ENCODE measurements at regions not wholly inside any gene's neighbourhood (a gene's known extent, or its start where the extent isn't known, plus 50 kb on each side); places are given as distances from the start of the nearest gene placed in this dataset.

GRCh38 chr13:106351251-106351650 lies 184.2 kb downstream of the EFNB2 start:
- H3K4me3 ChIP-seq (ENCODE audit: low read length), result no peak overlapping the region
- H3K4me1 ChIP-seq (ENCODE audit: control insufficient read depth, insufficient read depth, low read length), result peaks cover 14% of the 10 kb centered on the region
- no peak overlapping the region for H3K4me2 ChIP-seq (ENCODE audit: low read length)
- no peaks in the 10 kb centered on the region for H3K27me3 ChIP-seq (ENCODE audit: control insufficient read depth, insufficient read depth, low read length)
- no peak overlapping the region for H3K9ac ChIP-seq (ENCODE audit: low read depth, low read length)
- H3K9me3 ChIP-seq (replicated peaks; ENCODE audit: low read length), result no peaks in the 10 kb centered on the region
- no peaks in the 10 kb centered on the region for H3K36me3 ChIP-seq (ENCODE audit: insufficient read depth, low read length)

DNA sequence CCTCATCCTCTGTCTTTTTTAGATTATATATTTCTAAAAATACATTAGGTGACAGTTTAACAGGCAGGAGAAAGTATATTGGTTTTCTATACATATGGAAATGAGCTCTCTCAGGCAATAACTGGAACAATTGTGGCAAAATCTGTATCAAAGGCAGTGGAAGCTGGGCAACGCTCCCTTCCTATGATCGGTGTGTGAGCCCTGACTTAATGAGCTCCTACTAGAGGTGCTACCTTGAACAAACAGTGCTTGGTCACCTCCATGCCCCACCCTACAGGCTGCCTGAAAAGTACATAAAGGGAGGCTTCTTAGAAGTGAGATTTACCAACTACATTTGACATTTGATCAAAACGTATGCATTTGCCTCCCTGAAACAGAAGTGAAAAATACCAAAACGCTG lies 185.3 kb downstream of the EFNB2 start:
- H3K4me3 ChIP-seq (ENCODE audit: low read length), result no peak overlapping the region
- no peak overlapping the region for H3K9ac ChIP-seq (ENCODE audit: low read depth, low read length)
- H3K36me3 ChIP-seq (ENCODE audit: insufficient read depth, low read length), result no peaks in the 10 kb centered on the region
- H3K4me1 ChIP-seq (ENCODE audit: control insufficient read depth, insufficient read depth, low read length), result peaks cover 14% of the 10 kb centered on the region
- no peak overlapping the region for H3K4me2 ChIP-seq (ENCODE audit: low read length)
- H3K9me3 ChIP-seq (replicated peaks; ENCODE audit: low read length), result no peaks in the 10 kb centered on the region
- H3K27me3 ChIP-seq (ENCODE audit: control insufficient read depth, insufficient read depth, low read length), result no peaks in the 10 kb centered on the region

GRCh38 chr13:106349080-106349931 lies 186.2 kb downstream of the EFNB2 start:
- H3K9ac ChIP-seq (ENCODE audit: low read depth, low read length), result no peak overlapping the region
- no peaks in the 10 kb centered on the region for H3K9me3 ChIP-seq (replicated peaks; ENCODE audit: low read length)
- no peaks in the 10 kb centered on the region for H3K27me3 ChIP-seq (ENCODE audit: control insufficient read depth, insufficient read depth, low read length)
- H3K36me3 ChIP-seq (ENCODE audit: insufficient read depth, low read length), result no peaks in the 10 kb centered on the region
- H3K4me1 ChIP-seq (ENCODE audit: control insufficient read depth, insufficient read depth, low read length), result peaks cover 14% of the 10 kb centered on the region
- peak overlapping the region; percentile 81 for H3K4me2 ChIP-seq (ENCODE audit: low read length)
- peak overlapping the region; percentile 64 for H3K4me3 ChIP-seq (ENCODE audit: low read length)

GRCh38 chr13:106348075-106348840 lies 187.2 kb downstream of the EFNB2 start:
- Histone ChIP-seq H3K4me1 (ENCODE audit: control insufficient read depth, insufficient read depth, low read length) (peaks cover 14% of the 10 kb centered on the region), H3K4me2 (ENCODE audit: low read length) (no peak overlapping the region), H3K9ac (ENCODE audit: low read depth, low read length) (no peak overlapping the region), H3K36me3 (ENCODE audit: insufficient read depth, low read length) (no peaks in the 10 kb centered on the region), H3K4me3 (ENCODE audit: low read length) (no peak overlapping the region), H3K9me3 (replicated peaks; ENCODE audit: low read length) (no peaks in the 10 kb centered on the region), H3K27me3 (ENCODE audit: control insufficient read depth, insufficient read depth, low read length) (no peaks in the 10 kb centered on the region)

- H3K9ac ChIP-seq (ENCODE audit: low read depth, low read length), result no peak overlapping the region
- H3K4me2 ChIP-seq (ENCODE audit: low read length), result no peak overlapping the region
- H3K4me3 ChIP-seq (ENCODE audit: low read length), result no peak overlapping the region
- peaks cover 4% of the 10 kb centered on the region for H3K9me3 ChIP-seq (replicated peaks; ENCODE audit: low read length)
- H3K4me1 ChIP-seq (ENCODE audit: control insufficient read depth, insufficient read depth, low read length), result peaks cover 13% of the 10 kb centered on the region
- H3K27me3 ChIP-seq (ENCODE audit: control insufficient read depth, insufficient read depth, low read length), result no peaks in the 10 kb centered on the region
- no peaks in the 10 kb centered on the region for H3K36me3 ChIP-seq (ENCODE audit: insufficient read depth, low read length)
These were observed 191.1 kb downstream of the EFNB2 start for GRCh38 chr13:106344342-106344741.

- Histone ChIP-seq H3K4me1 (ENCODE audit: control insufficient read depth, insufficient read depth, low read length) (peaks cover 9% of the 10 kb centered on the region), H3K9me3 (replicated peaks; ENCODE audit: low read length) (peaks cover 4% of the 10 kb centered on the region), H3K36me3 (ENCODE audit: insufficient read depth, low read length) (no peaks in the 10 kb centered on the region), H3K27me3 (ENCODE audit: control insufficient read depth, insufficient read depth, low read length) (no peaks in the 10 kb centered on the region), H3K4me2 (ENCODE audit: low read length) (no peak overlapping the region), H3K4me3 (ENCODE audit: low read length) (no peak overlapping the region), H3K9ac (ENCODE audit: low read depth, low read length) (no peak overlapping the region)
These were observed 191.6 kb downstream of the EFNB2 start for GRCh38 chr13:106343836-106344235.

GRCh38 chr13:106340249-106340648 lies 195.2 kb downstream of the EFNB2 start:
- no peak overlapping the region for H3K4me3 ChIP-seq (ENCODE audit: low read length)
- no peaks in the 10 kb centered on the region for H3K27me3 ChIP-seq (ENCODE audit: control insufficient read depth, insufficient read depth, low read length)
- H3K9ac ChIP-seq (ENCODE audit: low read depth, low read length), result no peak overlapping the region
- peaks cover 4% of the 10 kb centered on the region for H3K9me3 ChIP-seq (replicated peaks; ENCODE audit: low read length)
- H3K36me3 ChIP-seq (ENCODE audit: insufficient read depth, low read length), result no peaks in the 10 kb centered on the region
- no peaks in the 10 kb centered on the region for H3K4me1 ChIP-seq (ENCODE audit: control insufficient read depth, insufficient read depth, low read length)
- H3K4me2 ChIP-seq (ENCODE audit: low read length), result no peak overlapping the region

DNA sequence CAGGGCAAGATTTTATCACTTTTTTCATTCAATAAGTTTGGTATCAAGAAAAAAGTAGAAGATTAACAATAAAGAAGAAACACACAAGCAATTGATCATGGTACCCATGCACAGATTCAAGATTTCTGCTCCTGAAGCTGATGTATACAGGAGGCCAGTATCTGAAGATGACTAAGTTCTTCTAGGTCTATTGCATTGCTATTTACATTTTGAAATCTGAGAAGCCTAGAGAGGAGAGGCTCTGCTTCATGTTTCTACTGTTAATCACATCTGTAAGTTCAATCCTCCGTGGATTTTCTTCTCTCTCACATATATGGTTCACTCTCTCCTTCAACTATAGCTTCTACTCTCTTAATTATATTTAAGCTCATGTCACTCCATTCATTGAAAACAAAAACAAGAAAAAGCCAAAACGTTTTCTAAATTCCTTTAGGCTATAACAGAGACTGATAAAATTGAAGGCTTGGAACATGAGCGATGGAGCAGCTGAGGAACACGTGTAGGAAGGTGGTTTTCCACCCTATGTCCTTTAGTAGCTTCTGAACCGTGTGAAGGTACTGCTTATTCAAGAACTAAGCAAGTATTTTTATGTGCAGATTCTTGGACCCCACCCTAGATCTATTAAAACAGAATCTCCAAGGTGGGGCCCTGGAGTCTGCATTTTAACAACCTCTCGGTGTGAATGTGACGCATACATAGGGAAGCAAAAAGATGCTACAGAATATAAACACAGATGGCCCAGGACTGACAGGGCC lies 198.2 kb downstream of the EFNB2 start:
- no peaks in the 10 kb centered on the region for H3K4me1 ChIP-seq (ENCODE audit: control insufficient read depth, insufficient read depth, low read length)
- H3K9ac ChIP-seq (ENCODE audit: low read depth, low read length), result no peak overlapping the region
- H3K27me3 ChIP-seq (ENCODE audit: control insufficient read depth, insufficient read depth, low read length), result no peaks in the 10 kb centered on the region
- H3K4me2 ChIP-seq (ENCODE audit: low read length), result no peak overlapping the region
- no peaks in the 10 kb centered on the region for H3K36me3 ChIP-seq (ENCODE audit: insufficient read depth, low read length)
- no peak overlapping the region for H3K4me3 ChIP-seq (ENCODE audit: low read length)
- H3K9me3 ChIP-seq (replicated peaks; ENCODE audit: low read length), result peaks cover 4% of the 10 kb centered on the region

- no peaks in the 10 kb centered on the region for H3K4me1 ChIP-seq (ENCODE audit: control insufficient read depth, insufficient read depth, low read length)
- no peak overlapping the region for H3K4me2 ChIP-seq (ENCODE audit: low read length)
- H3K36me3 ChIP-seq (ENCODE audit: insufficient read depth, low read length), result no peaks in the 10 kb centered on the region
- no peaks in the 10 kb centered on the region for H3K27me3 ChIP-seq (ENCODE audit: control insufficient read depth, insufficient read depth, low read length)
- H3K9me3 ChIP-seq (replicated peaks; ENCODE audit: low read length), result peaks cover 4% of the 10 kb centered on the region
- H3K9ac ChIP-seq (ENCODE audit: low read depth, low read length), result no peak overlapping the region
- no peak overlapping the region for H3K4me3 ChIP-seq (ENCODE audit: low read length)
These were observed 198.8 kb downstream of the EFNB2 start for GRCh38 chr13:106336668-106337067.

DNA sequence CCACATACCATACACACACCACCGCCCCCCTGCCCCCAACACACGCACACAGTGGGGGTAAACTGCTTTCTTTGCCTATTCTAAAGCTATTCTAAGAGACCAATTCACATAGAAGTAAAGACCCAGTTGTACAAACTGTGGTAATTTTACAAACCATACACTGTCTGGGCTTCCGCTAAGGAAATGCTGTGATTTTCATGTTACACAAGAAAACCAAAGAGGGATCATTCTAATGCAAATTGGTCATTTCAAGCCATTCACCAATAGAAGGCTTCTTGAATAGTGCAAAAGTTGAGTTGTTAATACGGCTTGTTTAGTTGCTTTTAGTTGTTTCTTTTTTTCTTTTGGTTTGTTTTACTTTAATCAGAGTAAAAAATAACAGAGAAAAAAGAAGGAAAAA lies 202.8 kb downstream of the EFNB2 start:
- H3K4me1 ChIP-seq (ENCODE audit: control insufficient read depth, insufficient read depth, low read length), result no peaks in the 10 kb centered on the region
- no peaks in the 10 kb centered on the region for H3K36me3 ChIP-seq (ENCODE audit: insufficient read depth, low read length)
- H3K9ac ChIP-seq (ENCODE audit: low read depth, low read length), result no peak overlapping the region
- no peak overlapping the region for H3K4me2 ChIP-seq (ENCODE audit: low read length)
- no peak overlapping the region for H3K4me3 ChIP-seq (ENCODE audit: low read length)
- H3K27me3 ChIP-seq (ENCODE audit: control insufficient read depth, insufficient read depth, low read length), result no peaks in the 10 kb centered on the region
- H3K9me3 ChIP-seq (replicated peaks; ENCODE audit: low read length), result no peaks in the 10 kb centered on the region

DNA sequence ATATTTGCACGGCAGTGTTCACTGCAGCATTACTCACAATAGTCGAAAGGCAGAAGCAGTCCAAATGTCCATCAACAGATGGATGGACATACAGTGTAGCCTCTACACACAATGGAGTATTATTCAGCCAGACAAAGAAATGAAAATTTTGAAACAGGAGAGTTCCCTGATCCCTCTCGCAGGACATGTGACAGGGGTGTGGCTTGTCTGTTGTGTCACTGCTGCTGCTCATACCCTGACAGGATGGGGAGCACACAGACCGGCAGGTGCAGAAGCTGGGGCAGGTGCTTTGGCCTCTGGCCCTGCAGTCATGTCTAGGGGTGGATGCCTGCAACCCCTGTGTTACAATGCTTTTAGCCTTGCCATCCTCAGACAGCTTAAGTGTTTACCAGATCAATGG lies 204.3 kb downstream of the EFNB2 start:
- no peak overlapping the region for H3K9ac ChIP-seq (ENCODE audit: low read depth, low read length)
- H3K9me3 ChIP-seq (replicated peaks; ENCODE audit: low read length), result no peaks in the 10 kb centered on the region
- no peaks in the 10 kb centered on the region for H3K4me1 ChIP-seq (ENCODE audit: control insufficient read depth, insufficient read depth, low read length)
- no peaks in the 10 kb centered on the region for H3K36me3 ChIP-seq (ENCODE audit: insufficient read depth, low read length)
- no peaks in the 10 kb centered on the region for H3K27me3 ChIP-seq (ENCODE audit: control insufficient read depth, insufficient read depth, low read length)
- no peak overlapping the region for H3K4me3 ChIP-seq (ENCODE audit: low read length)
- H3K4me2 ChIP-seq (ENCODE audit: low read length), result no peak overlapping the region

All from skeletal muscle satellite cell (primary cell).